RKO (cell line): ENCODE measurements at regions not wholly inside any gene's neighbourhood (a gene's known extent, or its start where the extent isn't known, plus 50 kb on each side); places are given as distances from the start of the nearest gene placed in this dataset.
"Not testable (repeated sequence)": the region's sequence is repeated elsewhere in the genome, so short reads cannot be mapped to it uniquely, and the experiment has no call there.

Experiments
- DNase-seq: peaks from one replicate; pipeline ENCODE4 v3.0.0-alpha.2; 2016; ENCODE audit warnings: low spot score

DNA sequence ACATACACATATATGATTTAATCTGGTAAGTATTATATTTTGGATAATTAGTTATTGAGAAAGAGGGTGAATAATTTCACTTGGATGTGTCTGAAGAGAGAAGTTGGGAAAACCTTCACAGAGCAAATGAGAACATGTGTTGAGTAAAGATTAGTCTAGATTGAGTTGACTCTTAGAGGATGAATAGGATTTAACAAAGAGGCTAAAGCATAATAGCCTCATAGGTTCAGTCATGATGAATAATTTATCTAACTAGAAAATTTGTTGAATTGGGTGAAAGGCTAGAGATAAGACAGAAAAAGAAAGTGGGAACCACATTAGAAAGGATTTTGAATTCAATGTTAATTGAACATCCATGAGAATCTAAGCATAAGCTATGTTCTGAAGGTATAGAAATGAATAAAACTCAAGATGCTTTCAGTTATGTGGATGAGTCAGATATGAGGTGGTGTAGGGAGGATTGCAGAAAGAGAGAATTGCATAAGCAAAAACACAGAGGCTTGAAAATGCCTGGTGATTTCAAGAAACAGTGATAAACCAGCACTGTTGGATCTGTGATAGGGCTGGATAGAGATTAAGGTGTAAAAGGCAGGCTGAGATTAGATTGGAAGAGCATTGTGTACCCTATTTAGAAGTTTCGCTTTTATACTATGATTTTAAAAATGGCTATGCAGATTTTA is 207.6 kb upstream of the NR3C2 start:
- no peak for DNase-seq

DNA sequence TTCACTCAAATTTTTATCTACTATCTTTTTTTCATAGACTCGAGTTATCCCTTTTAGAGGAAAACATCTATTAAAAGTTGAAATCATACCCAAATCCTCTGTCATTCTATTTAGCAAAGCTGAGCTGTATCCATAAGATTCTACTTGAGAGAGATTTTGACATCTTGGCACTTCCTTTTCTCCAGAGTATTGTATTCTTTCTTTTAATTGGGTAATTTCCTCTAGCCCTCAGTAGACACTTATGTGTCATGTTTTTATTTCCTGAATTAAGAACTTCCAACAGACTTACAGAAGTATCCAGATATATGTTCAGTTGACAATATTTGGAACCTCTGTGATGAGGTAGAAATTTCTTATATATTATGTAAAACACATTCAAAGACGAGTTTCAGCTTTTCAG is 201.6 kb upstream of the NR3C2 start:
- no peak for DNase-seq

DNA sequence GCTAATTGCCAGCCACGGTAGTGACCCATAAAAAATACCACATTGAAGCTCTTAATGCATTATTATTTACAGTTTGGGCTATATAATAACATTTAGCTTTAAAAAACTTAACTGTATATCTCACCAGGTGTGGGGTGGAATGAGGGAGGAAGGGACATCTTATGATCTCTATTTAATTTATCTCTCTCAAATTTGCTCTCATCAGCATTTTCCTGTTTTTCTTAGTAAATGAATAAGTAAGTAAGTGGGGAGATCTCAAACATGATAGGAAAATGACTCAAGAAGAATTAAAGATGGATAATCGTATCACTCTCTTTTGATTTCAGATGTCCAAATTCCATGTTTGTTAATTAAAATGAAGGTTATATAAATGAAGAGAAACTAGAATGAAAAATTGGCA is 200.7 kb upstream of the NR3C2 start:
- DNase-seq: no peak

DNA sequence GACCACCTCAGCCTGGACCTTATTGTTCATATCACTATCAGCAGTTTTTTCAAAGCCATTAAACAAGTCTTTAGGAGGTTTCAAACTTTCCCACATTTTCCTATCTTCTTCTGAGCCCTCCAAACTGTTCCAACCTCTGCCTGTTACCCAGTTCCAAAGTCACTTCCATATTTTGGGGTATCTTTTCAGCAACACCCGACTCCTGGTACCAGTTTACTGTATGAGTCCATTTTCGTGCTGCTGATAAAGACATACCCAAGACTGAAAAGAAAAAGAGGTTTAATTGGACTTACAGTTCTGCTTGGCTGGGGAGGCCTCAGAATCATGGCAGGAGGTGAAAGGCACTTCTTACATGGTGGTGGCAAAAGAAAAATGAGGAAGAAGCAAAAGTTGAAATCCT is 195.9 kb upstream of the NR3C2 start:
- DNase-seq: not testable (repeated sequence)

DNA sequence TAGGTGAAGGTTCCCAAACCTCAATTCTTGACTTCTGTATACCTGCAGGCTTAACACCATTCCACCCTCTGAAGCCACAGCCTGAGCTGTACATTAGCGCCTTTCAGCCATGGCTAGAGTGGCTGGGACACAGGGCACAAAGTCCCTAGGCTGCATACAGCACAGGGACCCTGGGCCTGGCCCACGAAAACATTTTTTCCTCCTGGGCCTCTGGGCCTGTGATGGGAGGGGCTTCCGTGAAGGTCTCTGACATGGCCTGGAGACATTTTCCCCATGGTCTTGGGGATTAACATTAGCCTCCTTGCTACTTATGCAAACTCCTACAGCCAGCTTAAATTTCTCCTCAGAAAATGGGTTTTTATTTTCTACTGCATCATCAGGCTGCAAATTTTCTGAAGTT is 195.2 kb upstream of the NR3C2 start:
- not testable (repeated sequence) for DNase-seq

DNA sequence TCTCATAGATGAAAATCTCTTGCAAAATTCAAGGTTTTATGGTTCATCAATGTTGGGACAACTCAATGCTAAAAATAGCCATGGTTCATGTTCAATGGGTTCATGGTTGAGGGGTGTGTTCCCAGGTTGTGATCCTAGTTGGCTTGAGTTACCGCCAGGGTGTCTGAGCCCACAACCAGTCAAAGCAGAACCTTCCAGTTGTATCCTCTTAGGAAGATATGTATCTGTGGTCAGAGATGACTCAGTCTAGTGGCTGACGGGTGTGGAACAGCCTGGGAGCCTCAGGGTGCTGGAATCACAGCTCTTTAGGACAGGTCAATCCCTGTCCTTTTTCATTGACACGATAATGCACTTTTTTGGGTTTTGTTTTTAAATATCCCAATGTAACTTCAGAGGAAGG is 192.3 kb upstream of the NR3C2 start:
- no peak for DNase-seq

DNA sequence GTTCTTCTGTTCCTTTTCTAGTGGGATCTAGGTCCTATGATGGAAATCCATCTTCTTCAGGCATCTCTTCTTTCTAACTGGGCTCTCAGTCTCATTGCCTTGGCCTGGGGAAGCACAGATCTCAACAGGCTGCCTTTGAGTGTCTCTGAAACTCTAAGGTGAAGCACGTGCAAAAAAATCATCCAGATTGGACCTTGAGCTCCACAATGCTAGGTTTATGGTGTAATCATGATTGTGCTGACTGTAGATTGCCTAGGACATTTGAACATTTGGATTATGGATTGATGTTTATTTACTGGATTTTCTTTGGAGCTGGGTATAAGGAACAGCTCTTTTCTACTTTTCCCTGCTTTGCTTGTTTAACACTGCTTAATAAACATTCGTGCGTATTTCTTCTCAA is 191.5 kb upstream of the NR3C2 start:
- DNase-seq: no peak

DNA sequence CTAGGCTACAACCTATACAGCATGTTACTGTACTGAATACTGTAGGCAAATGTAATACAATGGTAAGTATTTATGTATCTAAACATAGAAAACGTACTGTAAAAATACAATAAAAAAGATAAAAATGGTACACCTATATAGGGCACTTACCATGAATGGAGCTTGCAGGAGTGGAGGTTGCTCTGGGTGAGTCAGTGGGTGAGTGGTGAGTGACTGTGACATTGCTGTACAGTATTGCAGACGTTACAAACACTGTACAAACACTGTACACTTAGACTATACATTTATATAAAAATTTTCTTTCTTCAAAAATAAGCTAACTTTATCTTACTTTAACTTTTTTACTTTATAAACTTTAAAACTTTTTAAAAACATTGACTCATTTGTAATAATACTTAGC is 190.3 kb upstream of the NR3C2 start:
- no peak for DNase-seq

DNA sequence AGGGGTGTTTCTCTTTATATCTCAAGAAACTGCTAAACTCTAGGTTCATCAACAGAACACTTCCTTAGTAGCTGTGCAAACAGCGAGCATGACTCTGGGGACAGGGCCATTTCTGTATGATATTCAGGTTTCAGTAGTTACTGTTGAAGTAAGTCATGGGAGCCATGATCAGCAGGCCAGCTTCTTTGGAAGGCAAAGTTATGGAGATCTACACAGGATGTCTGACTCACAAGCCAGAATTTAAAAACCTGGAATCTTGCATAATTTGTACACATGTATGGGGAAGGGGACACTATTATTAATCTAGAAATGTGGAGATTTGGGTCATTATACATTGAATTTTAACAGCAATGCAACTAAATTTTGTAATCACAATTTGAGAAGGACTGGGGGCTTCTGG is 187.8 kb upstream of the NR3C2 start:
- DNase-seq: no peak

DNA sequence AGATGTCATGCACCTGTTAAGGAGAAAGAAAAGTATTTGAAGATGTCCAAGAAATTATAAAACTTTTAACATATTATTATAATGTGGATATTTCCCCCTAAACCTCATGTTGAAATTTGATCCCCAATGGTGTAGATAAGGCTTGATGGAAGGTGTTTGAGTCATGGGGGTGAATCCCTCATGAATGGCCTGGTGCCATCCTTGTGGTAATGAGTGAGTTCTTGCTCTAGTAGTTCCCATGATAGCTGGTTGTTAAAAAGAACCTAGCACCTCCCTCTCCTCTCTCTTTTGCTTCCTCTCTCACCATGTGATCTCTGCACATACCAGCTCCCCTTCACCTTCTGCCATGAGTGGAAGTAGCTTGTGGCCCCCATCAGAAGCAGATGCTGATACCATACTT is 176.6 kb upstream of the NR3C2 start:
- no peak for DNase-seq

DNA sequence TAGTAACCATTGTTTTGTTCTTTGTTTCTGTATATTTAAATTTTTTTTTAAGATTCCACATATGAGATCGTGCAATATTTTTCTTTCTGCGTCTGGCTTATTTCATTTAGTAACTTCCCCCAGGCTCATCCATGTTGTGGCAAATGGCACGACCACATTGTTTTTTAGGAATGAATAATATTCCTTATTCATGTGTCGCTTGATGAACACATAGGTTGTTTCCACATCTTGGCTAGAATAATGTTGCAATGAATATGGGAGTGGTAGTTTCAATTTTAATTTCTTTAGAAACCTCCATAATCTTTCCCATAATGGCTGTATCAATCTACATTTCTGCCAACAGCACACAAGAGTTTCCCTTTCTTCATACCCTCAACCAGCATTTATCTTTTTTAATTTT is 166.8 kb upstream of the NR3C2 start:
- no peak for DNase-seq

DNA sequence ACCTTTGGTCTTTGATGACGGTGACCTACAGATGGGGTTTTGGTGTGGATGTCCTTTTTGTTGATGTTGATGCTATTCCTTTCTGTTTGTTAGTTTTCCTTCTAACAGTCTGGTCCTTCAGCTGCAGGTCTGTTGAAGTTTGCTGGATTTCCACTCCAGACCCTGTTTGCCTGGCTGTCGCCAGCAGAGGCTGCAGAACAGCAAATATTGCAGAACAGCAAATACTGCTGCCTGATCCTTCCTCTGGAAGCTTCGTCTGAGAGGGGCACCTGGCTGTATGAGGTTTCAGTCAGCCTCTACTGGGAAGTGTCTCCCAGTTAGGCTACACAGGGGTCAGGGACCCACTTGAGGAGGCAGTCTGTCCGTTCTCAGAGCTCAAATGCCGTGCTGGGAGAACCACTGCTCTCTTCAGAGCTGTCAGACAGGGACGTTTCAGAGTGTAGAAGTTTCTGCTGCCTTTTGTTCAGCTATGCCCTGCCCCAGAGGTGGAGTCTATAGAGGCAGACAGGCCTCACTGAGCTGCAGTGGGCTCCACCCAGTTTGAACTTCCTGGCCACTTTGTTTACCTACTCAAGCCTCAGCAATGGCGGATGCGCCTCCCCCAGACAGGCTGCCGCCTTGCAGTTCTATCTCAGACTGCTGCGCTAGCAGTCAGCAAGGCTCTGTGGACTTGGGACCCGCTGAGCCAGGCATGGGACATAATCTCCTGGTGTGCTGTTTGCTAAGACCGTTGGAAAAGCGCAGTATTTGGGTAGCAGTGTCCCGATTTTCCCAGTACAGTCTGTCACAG is 156.4 kb upstream of the NR3C2 start:
- not testable (repeated sequence) for DNase-seq

DNA sequence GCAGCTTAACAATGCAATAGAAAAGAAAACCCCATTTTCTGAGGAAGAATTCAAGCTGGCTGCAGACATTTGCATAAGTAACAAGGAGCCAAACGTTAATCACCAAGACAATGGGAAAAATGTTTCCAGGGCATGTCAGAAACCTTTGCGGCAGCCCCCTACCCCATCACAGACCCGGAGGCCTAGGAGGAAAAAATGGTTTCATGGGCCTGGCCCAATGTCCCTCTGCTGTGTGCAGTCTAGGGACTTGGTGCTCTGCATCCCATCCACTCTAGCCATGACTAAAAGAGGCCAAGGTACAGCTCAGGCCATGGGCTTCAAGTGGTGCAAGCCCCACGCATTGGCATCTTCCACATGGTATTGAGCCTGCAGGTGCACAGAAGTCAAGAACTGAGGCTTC is 147.0 kb upstream of the NR3C2 start:
- no peak for DNase-seq

DNA sequence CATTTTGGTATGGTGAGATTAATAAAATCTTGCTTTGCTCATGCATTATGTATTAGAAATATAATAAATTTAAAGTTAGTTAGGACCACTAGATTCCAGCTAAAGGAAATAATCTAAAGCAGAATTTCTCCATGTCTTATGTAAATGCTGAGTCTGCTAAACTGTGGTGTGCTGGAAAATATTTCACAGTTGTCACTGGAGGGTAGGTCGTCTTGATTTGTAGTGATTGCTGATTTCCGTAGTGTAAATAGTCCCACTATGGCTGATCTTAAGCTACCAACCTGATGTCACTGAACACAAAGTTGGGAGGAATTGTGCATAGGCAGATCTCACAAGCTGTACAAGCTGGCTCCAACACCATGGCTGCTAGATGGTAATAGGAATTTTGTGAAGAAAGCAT is 133.4 kb upstream of the NR3C2 start:
- DNase-seq: no peak

DNA sequence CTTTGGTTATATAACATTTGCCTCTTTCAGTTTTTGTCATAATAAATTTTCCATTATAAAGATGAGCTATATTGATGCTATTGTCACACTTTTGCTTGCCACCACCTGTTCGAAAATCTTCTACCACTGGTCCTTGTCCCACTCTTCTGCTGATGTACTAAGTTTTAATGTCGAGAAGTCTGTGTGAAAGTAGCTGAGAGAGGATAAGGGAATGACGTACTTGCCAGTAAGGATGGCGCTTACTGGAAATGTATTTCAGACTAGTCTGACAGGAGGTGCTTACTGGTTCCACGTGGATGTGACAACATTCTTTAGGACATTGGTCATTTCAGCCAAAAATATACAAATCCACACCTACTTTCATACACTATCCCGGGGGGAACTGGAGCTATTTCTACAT is 132.7 kb upstream of the NR3C2 start:
- DNase-seq: no peak

DNA sequence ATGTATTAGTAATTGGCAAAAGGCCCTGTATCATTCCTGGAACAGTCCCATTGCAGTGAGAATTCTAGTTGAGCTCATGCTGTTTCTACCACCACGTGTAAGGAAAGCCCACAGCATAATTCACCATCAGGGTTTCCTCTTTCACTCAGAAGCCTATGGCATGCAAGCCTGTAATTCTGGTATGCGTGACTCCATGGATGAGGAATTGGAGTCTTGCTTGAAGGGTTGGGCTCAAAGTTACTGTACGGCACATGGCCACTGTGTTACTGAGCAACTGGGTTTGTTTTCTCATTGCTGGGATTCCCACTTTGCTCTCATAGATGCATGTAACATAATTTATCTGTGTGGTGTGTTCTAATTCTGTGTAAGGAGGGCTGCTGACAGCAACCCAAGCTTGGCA is 132.3 kb upstream of the NR3C2 start:
- no peak for DNase-seq

DNA sequence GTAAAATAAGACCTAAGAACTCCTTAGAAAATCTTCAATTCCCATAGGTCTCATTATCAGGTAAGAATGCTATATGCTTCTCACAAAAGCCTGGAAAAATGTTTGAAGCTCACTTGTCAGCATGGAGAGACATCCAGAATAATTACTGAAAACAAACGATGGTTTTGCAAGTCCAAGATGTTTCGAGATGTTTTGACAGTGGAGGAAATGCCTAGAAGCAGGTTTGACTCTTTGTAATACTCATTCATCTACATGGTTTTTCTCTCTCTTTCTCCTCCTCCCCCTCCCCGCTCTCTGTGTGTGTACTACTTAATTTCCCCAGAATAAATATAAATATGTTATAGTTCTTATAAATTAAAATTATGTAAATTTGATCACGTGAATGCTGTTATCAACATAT is 131.9 kb upstream of the NR3C2 start:
- DNase-seq: no peak

DNA sequence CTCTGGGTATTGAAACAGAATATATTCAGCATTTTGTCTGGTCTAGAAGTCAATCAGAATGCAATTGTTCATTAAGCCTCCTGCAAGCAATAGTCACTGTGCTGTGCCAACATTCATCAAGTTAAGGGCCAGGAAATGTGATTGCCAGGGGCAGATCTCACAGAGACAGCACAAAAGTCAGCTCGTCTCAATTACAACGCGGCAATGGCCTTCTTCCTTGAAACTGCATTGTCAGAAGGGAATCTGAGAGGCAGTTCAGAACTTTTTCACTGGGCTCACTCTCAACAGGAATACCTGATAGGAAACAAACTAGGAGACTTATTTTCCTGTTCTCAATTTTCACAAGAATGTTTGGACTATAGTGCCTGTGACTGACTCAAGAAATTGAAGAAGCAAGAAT is 131.1 kb upstream of the NR3C2 start:
- no peak for DNase-seq

DNA sequence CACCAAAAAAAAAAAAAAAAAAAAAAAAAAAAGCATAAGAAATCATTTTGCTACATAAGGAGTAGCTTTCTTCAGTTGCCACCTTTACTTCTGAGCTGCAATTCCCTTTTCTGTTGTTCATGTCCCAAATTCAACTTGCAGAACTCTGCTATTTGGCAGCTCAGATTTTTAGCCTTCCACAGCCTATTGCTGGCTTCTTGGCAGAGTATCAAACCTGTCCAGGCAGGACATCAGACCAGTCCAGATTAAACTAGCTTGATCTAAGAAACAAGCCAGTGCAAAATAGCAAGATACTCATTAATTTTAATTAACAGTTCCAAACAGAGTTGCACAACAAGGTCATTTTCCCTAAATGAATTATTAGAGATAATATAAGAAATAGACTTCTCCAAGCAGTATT is 123.6 kb upstream of the NR3C2 start:
- no peak for DNase-seq

DNA sequence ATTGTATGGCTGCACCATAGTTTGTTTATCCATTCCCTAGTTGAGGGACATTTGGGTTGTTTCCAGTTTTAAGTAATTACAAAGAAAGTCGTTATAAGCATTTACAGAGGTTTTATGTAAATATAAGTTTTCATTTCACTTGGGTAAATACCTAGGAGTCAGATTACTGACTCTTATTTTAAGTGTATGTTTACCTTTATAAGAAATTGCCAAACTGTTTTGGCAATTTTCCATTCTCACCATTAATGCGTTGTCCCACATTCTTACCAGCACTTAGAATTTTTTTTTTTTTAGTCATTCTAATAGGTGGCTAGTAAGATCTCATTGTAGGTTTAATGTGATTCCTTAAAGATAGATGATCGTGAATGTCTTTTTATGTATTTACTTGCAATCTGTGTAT is 121.5 kb upstream of the NR3C2 start:
- no peak for DNase-seq

DNA sequence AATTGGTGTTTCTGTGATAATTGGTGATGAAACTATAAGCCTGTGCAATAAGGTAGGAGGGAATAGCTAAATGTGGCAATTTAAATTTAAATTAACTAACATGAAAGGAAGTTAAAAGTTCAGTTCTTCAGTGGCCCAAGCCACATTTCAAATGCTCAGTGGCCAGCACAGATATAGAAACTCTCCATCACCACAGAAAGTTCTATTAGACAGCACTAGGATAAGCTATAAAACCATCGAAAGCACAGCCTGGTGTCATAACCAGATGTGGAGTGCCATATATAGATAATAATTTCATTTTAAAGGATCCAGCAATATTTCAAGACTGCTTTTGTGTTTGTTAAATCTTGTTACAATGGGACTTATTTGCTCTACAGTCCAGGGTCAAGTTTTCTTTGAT is 119.3 kb upstream of the NR3C2 start:
- DNase-seq: no peak

DNA sequence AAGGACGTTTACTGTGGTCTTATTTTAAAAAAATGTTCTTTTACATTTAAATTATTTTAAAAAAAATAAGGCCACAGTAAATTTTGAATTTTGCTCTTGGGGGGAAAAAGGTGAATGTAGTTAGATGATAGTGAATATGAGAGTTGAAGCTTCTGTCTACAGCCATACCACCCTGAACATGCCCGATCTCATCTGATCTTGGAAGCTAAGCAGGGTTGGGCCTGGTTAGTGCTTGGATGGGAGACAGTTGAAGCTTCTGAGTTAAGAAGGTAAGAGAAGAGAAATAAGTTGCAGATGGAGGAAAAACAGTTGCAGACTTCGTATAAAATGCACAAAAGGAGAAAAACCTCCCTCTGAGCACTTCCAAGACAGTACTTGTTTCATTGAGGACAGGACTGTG is 115.6 kb upstream of the NR3C2 start:
- no peak for DNase-seq

DNA sequence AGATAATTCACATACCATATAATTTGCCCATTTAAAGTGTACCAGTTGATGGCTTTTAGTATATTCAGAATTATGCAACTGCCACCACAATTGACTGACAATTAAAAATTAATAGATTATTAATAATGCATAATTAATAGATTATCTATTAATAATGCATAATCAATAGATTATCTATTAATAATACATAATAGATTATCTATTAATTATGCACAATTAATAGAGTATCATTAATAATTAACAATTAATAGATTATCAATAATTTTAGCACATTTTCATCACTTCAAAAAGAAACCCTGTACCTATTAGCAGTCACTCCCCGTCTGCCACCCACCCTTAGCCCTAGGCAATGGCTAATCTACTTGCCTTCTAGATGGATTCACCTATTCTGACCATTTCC is 108.6 kb upstream of the NR3C2 start:
- no peak for DNase-seq
